ENCODE measurements at regions not wholly inside any gene's neighbourhood (a gene's known extent, or its start where the extent isn't known, plus 50 kb on each side); places are given as distances from the start of the nearest gene placed in this dataset.

GRCh38 chr18:70491734-70492348 lies 203.0 kb downstream of the SOCS6 start:
- Mint-ChIP-seq H3K27ac (no peak overlapping the region), H3K9me3 (no peaks in the 10 kb centered on the region), H3K27me3 (no peaks in the 10 kb centered on the region), H3K36me3 (no peaks in the 10 kb centered on the region), H3K4me1 (ENCODE audit: unreplicated experiment) (no peaks in the 10 kb centered on the region), H3K4me3 (no peak overlapping the region)
- DNase-seq (ENCODE audit: extremely low spot score, unreplicated experiment), result no peak
- TF ChIP-seq CTCF (conservative IDR thresholded peaks at IDR 0.05), result peak; percentile 86

GRCh38 chr18:70489986-70490933 lies 201.4 kb downstream of the SOCS6 start:
- DNase-seq (ENCODE audit: extremely low spot score, unreplicated experiment), result no peak
- Mint-ChIP-seq H3K27me3 (no peaks in the 10 kb centered on the region), H3K4me3 (no peak overlapping the region), H3K4me1 (ENCODE audit: unreplicated experiment) (no peaks in the 10 kb centered on the region), H3K9me3 (no peaks in the 10 kb centered on the region), H3K36me3 (no peaks in the 10 kb centered on the region), H3K27ac (no peak overlapping the region)
- TF ChIP-seq CTCF (conservative IDR thresholded peaks at IDR 0.05), result peak; percentile 87

DNA sequence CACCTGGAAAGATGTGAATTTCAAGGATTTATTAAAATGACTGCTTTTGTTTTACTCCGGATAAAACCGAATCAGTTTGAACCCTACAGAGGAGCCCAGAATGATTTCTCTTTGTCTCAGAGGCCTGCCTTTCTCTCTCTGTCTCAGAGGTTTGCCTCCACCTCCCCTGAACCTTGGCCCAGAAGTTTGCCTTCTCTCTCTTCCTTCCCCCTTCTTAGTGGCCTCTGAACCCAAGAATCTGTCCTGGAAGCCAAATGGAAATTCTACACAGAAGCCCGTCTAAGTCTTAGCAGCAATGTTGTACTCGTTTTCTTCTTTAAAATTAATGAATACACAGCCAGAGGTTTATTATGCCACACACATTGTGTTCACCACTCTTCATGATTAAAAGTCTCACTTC lies 200.7 kb downstream of the SOCS6 start:
- H3K27me3 Mint-ChIP-seq, result no peaks in the 10 kb centered on the region
- no peak for TF ChIP-seq CTCF (conservative IDR thresholded peaks at IDR 0.05)
- H3K4me1 Mint-ChIP-seq (ENCODE audit: unreplicated experiment), result no peaks in the 10 kb centered on the region
- no peaks in the 10 kb centered on the region for H3K36me3 Mint-ChIP-seq
- no peaks in the 10 kb centered on the region for H3K9me3 Mint-ChIP-seq
- H3K27ac Mint-ChIP-seq, result no peak overlapping the region
- DNase-seq (ENCODE audit: extremely low spot score, unreplicated experiment), result no peak
- H3K4me3 Mint-ChIP-seq, result no peak overlapping the region

DNA sequence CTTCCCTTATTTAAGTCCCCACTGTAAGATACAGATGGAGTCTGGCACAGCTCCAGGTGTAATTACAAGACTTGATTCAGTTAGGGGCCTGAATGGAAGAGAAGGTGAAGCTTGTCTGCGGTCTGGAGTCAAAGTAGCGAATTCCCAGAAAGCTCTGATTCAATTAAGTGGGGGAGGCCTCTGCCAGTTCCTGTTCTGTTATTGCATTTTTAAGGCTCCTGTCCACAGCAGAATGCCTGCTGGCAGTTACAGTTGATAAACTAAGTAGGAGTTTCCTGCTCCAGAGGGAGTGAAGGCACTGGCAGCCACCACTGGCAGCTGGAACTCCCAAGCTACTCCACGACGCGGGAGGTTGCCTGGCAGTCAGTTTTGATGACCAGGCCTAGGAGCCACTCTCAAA lies 181.1 kb downstream of the SOCS6 start:
- no peaks in the 10 kb centered on the region for H3K9me3 Mint-ChIP-seq
- H3K4me1 Mint-ChIP-seq (ENCODE audit: unreplicated experiment), result peaks cover 12% of the 10 kb centered on the region
- H3K27me3 Mint-ChIP-seq, result no peaks in the 10 kb centered on the region
- H3K36me3 Mint-ChIP-seq, result no peaks in the 10 kb centered on the region
- no peak for TF ChIP-seq CTCF (conservative IDR thresholded peaks at IDR 0.05)
- no peak overlapping the region for H3K4me3 Mint-ChIP-seq
- DNase-seq (ENCODE audit: extremely low spot score, unreplicated experiment), result no peak
- H3K27ac Mint-ChIP-seq, result no peak overlapping the region

GRCh38 chr18:70468861-70469547 lies 180.2 kb downstream of the SOCS6 start:
- no peaks in the 10 kb centered on the region for H3K36me3 Mint-ChIP-seq
- no peak for TF ChIP-seq CTCF (conservative IDR thresholded peaks at IDR 0.05)
- H3K4me1 Mint-ChIP-seq (ENCODE audit: unreplicated experiment), result peaks cover 20% of the 10 kb centered on the region

More at GRCh38 chr18:70468861-70469547, 180.2 kb downstream of the SOCS6 start:
- no peak for DNase-seq (ENCODE audit: extremely low spot score, unreplicated experiment)
- H3K4me3 Mint-ChIP-seq, result no peak overlapping the region
- no peak overlapping the region for H3K27ac Mint-ChIP-seq
- H3K9me3 Mint-ChIP-seq, result no peaks in the 10 kb centered on the region
- H3K27me3 Mint-ChIP-seq, result peaks cover 4% of the 10 kb centered on the region

Data from type B pancreatic cell (in vitro differentiated cells).